DMS79 (cell line): ENCODE measurements at regions not wholly inside any gene's neighbourhood (a gene's known extent, or its start where the extent isn't known, plus 50 kb on each side); places are given as distances from the start of the nearest gene placed in this dataset.
"Not testable (repeated sequence)": the region's sequence is repeated elsewhere in the genome, so short reads cannot be mapped to it uniquely, and the experiment has no call there.

Experiments used
- DNase-seq: peaks from one replicate; lab custom pipeline; 2025; lab: John Stamatoyannopoulos, UW

- DNase-seq = no peak
Observed at GRCh38 chr6:134426623-134427022, 108.7 kb upstream of the SGK1 start.

DNA sequence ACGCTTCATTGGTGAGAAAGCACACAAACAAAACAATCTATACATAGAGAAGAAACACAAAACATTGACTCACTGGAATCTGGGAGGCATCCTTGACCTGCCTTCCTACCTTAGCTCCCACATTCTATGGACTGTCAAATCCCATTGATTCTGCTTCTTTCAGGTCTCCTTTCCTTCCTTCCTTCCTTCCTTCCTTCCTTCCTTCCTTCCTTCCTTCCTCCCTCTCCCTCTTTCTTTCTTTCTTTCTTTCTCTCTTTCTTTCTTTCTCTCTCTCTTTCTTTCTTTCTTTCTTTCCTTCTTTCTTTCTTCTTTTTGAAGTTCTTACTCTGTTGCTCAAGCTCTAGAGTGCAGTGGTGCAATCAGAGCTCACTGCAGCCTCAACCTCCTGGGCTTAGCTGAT is 108.0 kb upstream of the SGK1 start:
- DNase-seq = not testable (repeated sequence)

GRCh38 chr6:134425513-134425912 is 107.6 kb upstream of the SGK1 start:
- DNase-seq = no peak

GRCh38 chr6:134424798-134425170 is 106.9 kb upstream of the SGK1 start:
- no peak for DNase-seq

DNA sequence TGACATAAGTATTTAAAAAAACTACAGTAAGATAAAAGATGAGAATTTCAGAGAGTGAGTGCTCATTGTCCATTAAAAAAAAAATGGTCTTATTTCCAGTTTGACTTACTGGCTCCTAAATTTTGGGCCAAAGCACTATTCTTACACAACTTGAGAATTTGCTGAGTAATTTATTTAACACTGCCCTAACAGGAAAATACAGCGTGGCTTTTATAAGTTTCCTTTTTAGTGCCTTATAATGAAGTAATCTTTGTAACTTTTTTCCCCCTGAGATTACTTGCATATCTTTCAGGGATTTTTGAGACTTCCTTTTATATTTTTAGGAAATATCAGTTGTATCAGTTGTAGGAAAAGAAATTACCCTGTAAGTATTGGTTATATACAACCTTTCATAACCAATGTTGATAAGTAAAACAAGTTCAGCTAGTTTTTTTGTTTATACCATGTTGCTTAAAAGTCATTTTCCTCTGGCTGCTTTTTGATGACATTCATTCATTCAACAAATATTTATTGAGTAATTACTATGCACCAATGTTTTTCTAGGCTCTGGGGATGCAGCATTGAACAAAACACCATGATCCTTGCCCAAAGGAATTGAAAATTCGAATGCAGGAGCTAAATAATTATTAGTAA is 106.4 kb upstream of the SGK1 start:
- no peak for DNase-seq

GRCh38 chr6:134422426-134423231 is 104.7 kb upstream of the SGK1 start:
- DNase-seq = no peak

DNA sequence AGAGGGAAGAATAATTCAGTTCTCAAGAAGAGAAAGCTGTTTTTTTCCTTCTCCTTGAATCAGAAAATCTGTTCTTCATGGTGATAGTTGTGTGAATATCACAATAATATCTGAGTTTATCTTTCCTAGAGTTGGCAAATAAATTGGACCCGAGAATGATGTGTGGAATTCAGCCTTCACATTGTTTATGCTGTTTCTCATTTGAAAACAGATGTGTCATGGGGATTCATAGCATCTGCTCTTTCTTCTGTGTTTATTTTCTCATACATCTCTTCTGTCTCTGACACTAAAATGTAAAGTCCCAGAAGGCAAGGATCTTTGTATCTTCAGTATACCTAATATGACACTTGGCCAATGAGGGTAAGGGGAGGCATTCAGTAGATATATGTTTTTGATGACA is 103.6 kb upstream of the SGK1 start:
- DNase-seq = no peak

DNA sequence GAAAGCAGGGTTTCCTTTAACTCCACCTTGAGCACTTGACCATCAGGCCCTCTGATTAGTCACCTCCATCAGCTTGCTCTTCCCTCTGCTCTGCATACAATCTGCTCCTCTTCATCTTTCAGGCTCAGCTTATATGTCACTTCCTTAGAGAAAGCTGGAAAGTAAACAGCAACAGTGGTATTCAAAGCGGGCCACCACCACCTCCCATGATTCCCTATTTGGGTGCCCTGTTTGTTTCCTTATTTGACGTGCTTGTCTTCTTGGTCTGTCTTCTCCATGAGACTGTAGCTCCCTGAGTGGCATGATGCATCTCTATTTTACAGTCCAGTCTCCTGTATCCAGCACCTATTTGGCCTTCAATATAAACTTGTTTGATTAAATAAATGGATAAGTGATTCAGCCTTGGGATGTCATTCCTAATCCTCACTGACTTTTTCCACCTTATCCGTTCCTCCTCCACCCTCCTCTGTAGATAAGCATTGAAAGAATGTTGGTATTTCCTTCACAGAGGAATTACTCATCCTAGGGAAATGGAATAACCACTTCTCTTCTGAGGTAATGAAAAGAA is 102.8 kb upstream of the SGK1 start:
- DNase-seq = no peak

- no peak for DNase-seq
Observed at GRCh38 chr6:134419716-134420115, 101.8 kb upstream of the SGK1 start.

- no peak for DNase-seq
Observed at GRCh38 chr6:134416418-134417154, 98.7 kb upstream of the SGK1 start.

- no peak for DNase-seq
Observed at GRCh38 chr6:134415656-134416055, 97.7 kb upstream of the SGK1 start.

DNA sequence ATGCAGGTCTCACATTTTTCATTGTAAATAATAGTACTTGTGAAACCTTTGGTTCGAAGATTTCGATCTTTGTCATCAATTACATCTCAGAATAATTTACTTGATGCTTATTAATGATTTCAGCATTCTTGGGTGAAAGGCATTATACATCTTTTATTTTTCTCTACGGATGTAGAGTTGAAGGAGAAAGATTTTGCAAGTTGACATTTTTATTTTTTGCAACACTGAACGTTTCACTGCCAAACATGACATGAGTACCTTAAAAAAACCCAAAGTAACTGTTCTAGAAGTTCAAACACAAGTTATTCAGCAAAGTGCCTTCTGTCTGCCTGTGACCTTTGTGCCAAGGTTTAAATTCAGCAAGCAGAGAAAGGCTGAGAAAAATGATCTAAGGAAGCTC is 97.3 kb upstream of the SGK1 start:
- no peak for DNase-seq

DNA sequence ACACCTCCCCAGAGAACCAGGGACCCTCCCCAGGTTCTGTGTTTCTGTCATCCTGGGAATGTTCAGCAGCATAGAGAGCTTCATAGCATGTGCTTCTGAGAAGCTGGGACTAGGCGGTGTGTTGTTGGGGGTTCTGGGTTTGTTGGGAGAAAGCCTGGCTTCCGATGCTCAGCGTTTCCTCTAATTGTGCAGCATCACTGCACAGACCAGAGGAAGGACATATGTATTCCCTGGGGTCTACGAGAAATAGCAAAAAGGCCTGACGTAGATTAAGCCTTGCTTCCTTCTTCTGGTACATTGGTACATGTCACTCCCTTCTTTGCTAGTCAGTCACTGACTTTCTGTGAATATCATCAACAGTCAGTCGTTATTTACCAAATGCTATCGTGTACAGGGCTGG is 96.9 kb upstream of the SGK1 start:
- no peak for DNase-seq

GRCh38 chr6:134413241-134413643 is 95.3 kb upstream of the SGK1 start:
- DNase-seq = no peak

GRCh38 chr6:134410541-134410940 is 92.6 kb upstream of the SGK1 start:
- DNase-seq = no peak

GRCh38 chr6:134407791-134408190 is 89.9 kb upstream of the SGK1 start:
- DNase-seq = no peak

DNA sequence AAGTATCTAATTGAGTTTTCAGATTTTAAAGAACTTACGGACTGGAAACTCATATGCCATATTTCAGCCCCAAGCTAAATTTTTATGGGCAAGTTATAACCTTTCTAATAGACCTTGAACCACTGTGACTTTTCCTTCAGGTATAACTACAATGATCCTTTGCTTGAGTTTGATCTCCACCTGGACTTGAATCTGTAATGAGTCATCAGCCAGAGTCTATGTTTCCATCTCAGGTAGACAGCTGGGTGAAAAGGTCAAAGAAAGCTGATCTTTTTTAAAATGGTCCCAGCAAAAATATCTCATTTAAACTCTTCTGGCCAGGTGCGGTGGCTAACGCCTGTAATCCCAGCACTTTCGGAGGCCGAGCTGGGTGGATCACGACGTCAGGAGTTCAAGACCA is 88.4 kb upstream of the SGK1 start:
- DNase-seq = no peak

DNA sequence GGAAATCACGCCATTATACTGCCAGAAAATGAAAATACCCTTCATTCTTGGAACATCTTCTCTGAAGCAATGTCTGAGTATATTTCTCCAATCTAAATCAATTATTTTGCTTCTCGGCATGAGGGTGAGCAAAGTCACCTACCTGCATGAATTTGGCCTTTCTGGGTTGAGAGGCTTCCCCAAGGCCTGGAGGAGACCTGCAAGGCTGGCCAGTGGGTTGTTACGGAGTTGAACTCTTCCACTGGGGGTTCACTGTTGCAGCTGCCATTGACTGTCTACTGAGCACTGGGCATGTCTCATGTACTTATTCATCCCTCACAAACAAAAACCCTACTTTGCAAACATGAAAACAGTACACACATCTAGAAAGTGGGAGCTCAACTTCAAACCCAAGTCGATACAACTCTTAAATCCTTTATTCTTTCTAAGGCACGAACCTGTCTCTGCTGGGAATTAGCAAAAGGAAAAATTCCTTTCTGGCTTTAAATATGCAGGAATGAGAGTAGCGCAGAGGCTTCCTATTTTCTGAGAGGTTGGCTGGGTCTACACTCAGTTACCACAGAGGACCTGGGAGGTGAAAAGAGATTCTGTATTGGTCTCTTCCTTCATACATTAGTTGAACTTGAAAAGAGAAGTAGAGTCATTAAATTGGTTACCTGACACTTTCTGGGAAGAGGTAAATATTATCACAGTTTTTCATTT is 87.6 kb upstream of the SGK1 start:
- DNase-seq = no peak

DNA sequence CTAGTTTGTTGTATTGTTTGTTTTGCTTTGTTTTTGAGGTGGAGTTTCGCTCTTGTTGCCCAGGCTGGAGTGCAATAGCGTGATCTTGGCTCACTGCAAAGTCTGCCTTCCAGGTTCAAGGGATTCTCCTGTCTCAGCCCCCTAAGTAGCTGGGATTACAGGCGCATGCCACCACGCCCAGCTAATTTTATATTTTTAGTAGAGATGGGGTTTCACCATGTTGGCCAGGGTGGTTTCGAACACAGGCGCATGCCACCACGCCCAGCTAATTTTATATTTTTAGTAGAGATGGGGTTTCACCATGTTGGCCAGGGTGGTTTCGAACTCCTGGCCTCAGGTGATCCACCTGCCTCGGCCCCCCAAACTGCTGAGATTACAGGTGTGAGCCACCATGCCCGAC is 85.4 kb upstream of the SGK1 start:
- DNase-seq = not testable (repeated sequence)

DNA sequence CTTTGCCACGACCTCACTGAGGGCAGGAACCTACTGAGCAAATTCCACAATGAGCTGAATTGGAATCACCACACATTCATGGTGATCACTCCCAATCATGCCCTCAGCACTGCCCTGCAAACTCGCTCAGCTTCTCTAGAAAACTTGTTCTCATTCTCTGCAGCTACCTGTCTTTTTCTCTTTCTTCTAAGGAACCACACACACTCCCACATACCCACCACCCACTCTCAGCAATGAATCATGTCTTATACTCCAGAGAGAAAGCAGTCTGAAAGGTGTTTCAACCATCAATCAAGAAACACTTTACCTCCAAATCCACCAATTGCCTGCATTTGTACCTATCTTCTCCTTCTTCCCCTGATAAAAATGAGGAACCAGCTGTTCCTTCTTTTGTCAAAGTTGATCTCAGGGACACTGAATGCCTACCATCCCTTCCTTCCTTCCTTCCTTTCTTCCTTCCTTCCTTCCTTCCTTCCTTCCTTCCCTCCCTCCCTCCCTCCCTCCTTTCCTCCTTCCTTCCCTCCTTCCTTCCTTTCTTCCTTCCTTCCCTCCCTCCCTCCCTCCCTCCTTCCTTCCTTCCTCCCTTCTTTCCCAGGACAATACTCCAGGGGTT is 84.6 kb upstream of the SGK1 start:
- DNase-seq = no peak

DNA sequence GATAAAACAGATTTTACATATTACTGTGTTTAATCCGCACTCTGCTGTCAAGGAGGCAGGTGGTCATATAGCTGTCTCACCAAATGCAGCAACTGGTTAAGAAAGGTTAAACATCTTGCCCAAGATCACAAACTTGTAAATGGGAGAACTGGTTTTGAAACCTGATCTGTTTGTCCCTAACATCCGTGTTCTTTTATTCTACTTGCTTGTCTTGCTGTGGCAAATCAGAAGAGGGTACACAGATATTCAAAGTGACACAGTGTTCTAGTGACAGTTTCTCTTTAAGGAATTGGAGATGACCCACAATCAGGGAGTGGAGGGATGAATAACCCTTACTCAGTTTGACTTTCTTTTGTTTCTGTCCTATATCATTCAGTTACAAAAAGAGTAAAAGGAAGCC is 83.0 kb upstream of the SGK1 start:
- DNase-seq = no peak

DNA sequence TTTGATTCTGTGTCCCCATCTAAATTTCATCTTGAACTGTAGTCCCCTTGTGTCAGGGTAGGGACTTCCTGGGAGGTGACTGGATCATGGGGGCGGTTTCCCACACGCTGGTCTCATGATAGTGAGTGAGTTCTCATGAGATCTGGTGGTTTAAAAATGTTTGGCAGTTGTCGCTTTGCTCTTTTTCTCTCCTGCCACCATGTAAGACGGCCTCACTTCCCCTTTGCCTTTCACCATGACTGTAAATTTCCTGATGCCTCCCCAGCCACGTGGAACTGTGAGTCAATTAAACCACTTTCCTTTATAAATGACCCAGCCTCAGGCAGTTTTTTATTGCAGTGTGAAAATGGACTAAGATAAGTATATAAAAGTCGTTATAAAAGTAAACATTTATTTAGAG is 80.5 kb upstream of the SGK1 start:
- DNase-seq = no peak
